K562 (cell line): ENCODE measurements at regions not wholly inside any gene's neighbourhood (a gene's known extent, or its start where the extent isn't known, plus 50 kb on each side); places are given as distances from the start of the nearest gene placed in this dataset.

Experiments used
- ATAC-seq: fragments of 200-7000 bp; cut with Tn5 transposase; 3 replicates; pipeline ENCODE4 v1.9.1; 2020; ENCODE audit warnings: moderate library complexity
- BruUV-seq: library from RNA; stranded (reverse); fragments of 400-500 nt; replicated peaks from 2 replicates; lab custom pipeline; 2021; lab: Mats Ljungman, UMichigan
- CTCF ChIA-PET: fragments of 300-600 bp; formaldehyde crosslinking; extraction: SDS; loops from one replicate; lab custom pipeline; 2021; ENCODE audit warnings: low intra/inter-chr PET ratio; lab: Yijun Ruan, JAX
- POLR2A ChIA-PET: fragments of 300-600, 350-650 bp; sonication (Branson Sonifier 250); formaldehyde crosslinking; extraction: SDS; loops from one replicate; lab custom pipeline; 2021; ENCODE audit warnings: antibody characterized with exemption, inconsistent platforms; lab: Yijun Ruan, JAX
- DNase-seq, 4 experiments: peaks; one replicate each; pipeline versions ENCODE4 v3.0.0 to v3.0.0-alpha.2; 2011 to 2018; ENCODE audit warnings: low spot score in 3 of 4, mixed read lengths in 3 of 4; ENCODE audit errors: extremely low read depth in 1 of 4
- FAIRE-seq: peaks from 2 replicates; lab custom pipeline; 2011; peaks lifted over from hg19 to GRCh38; lab: Jason Lieb, UNC
- H2AFZ ChIP-seq: 2 replicates; pipeline ENCODE4 v1.6.0; 2011; ENCODE audit warnings: low read depth, low read length, control low read depth, inconsistent platforms
- H3K27ac ChIP-seq: fragments of 200-600 bp; 3 replicates; pipeline ENCODE4 v1.8.0; 2011; ENCODE audit warnings: low read depth, mild to moderate bottlenecking, control low read depth, inconsistent platforms, low read length, moderate library complexity, mixed read lengths; ENCODE audit errors: extremely low read depth
- H3K27me3 ChIP-seq, 2 experiments: fragments of 300-600 bp in 1 of 2; 2 replicates in 1 of 2; 3 replicates in 1 of 2; pipeline versions ENCODE4 v1.6.0 to v1.8.0; 2011; ENCODE audit warnings: inconsistent platforms in 2 of 2, low read length in 2 of 2, mild to moderate bottlenecking in 1 of 2, mixed read lengths in 1 of 2, moderate library complexity in 1 of 2; ENCODE audit not compliant: control insufficient read depth in 2 of 2, insufficient read depth in 2 of 2
- H3K36me3 ChIP-seq: fragments of 300-600 bp; 3 replicates; pipeline ENCODE4 v1.8.0; 2011; ENCODE audit warnings: mild to moderate bottlenecking, low read length, inconsistent platforms; ENCODE audit not compliant: control insufficient read depth, insufficient read depth
- H3K4me1 ChIP-seq, 2 experiments: fragments of 200-600 bp in 1 of 2; replicated peaks in 1 of 2; 2 replicates in 1 of 2; 3 replicates in 1 of 2; pipeline versions ENCODE4 v1.5.1 to v1.8.0; 2011; ENCODE audit warnings: inconsistent platforms in 2 of 2, low read length in 2 of 2, mild to moderate bottlenecking in 1 of 2, mixed read lengths in 1 of 2, moderate library complexity in 1 of 2; ENCODE audit not compliant: control insufficient read depth in 2 of 2, insufficient read depth in 2 of 2
- H3K4me2 ChIP-seq: 2 replicates; pipeline ENCODE4 v1.6.1; 2011; ENCODE audit warnings: low read length, control low read depth, inconsistent platforms, mixed read lengths; ENCODE audit not compliant: insufficient read depth
- H3K4me3 ChIP-seq: fragments of 200-600 bp; sonication (generic), shearing (Covaris generic); 2 replicates; pipeline ENCODE4 v1.5.1; 2016; ENCODE audit warnings: control low read depth, inconsistent platforms
- H3K79me2 ChIP-seq: fragments of 200-600 bp; 3 replicates; pipeline ENCODE4 v1.8.0; 2011; ENCODE audit warnings: low read length, inconsistent platforms; ENCODE audit not compliant: control insufficient read depth, insufficient read depth
- H3K9ac ChIP-seq, 2 experiments: 2 replicates each; pipeline versions ENCODE4 v1.6.0 to v1.6.1; 2011; ENCODE audit warnings: low read depth in 2 of 2, low read length in 2 of 2, control low read depth in 1 of 2, inconsistent platforms in 1 of 2, mild to moderate bottlenecking in 1 of 2, mixed read lengths in 1 of 2; ENCODE audit not compliant: insufficient read depth in 1 of 2
- H3K9me1 ChIP-seq: one replicate; pipeline ENCODE4 v1.6.0; 2011; ENCODE audit warnings: inconsistent platforms, mild to moderate bottlenecking, low read length, moderate library complexity; ENCODE audit not compliant: control insufficient read depth, insufficient read depth
- H3K9me3 ChIP-seq: replicated peaks from 2 replicates; pipeline ENCODE4 v1.5.1; 2011; ENCODE audit warnings: low read depth, low read length, inconsistent platforms; ENCODE audit not compliant: control insufficient read depth, insufficient read depth
- H4K20me1 ChIP-seq: replicated peaks from 2 replicates; pipeline ENCODE4 v1.6.1; 2011; ENCODE audit warnings: low read length, inconsistent platforms, mixed read lengths; ENCODE audit not compliant: control insufficient read depth, insufficient read depth
- IFI16 ChIP-seq: fragments of 250-450 bp; sonication (Bioruptor Pico); IDR thresholded peaks from 2 replicates; pipeline ENCODE4 v2.1.2; 2022; ENCODE audit warnings: mild to moderate bottlenecking, inconsistent platforms
- NFIC ChIP-seq: fragments of 450-650 bp; IDR thresholded peaks from 2 replicates; pipeline ENCODE4 v1.6.1; 2017; ENCODE audit warnings: mild to moderate bottlenecking, inconsistent platforms
- SMARCA4 ChIP-seq: fragments of 450-650 bp; IDR thresholded peaks from 2 replicates; pipeline ENCODE4 v1.6.1; 2016
- TAL1 ChIP-seq: fragments of 450-650 bp; IDR thresholded peaks from 2 replicates; pipeline ENCODE4 v1.6.1; 2016; ENCODE audit warnings: mild to moderate bottlenecking
- WGBS: fragments of 100-300 bp; shearing (Covaris generic); methylation state at CpG from one replicate; pipeline ENCODE4 v1.1.6; 2016; ENCODE audit warnings: low coverage, mixed read lengths; ENCODE audit not compliant: insufficient coverage; ENCODE audit errors: missing lambda C conversion rate; 5-methylcytosine and 5-hydroxymethylcytosine counted together
- in situ Hi-C: fragments of 300-500 bp; cut with MboI; formaldehyde crosslinking; loops from 4 replicates; pipeline ENCODE4 v1.15.0; 2018; ENCODE audit warnings: inconsistent platforms, mixed read lengths
- intact Hi-C: fragments of 100-400 bp; cut with micrococcal nuclease; formaldehyde crosslinking; loops from 2 replicates; pipeline ENCODE4 v1.14.2; 2022

GRCh38 chr6:87848616-87849015 is 146.6 kb upstream of the AKIRIN2 start:
- no TSS peak for BruUV-seq
- WGBS: 0% methylated on average over 3 of the region's 3 CpGs
- ChIA-PET POLR2A (no interaction called here), CTCF (no interaction called here)
- no peaks in the 10 kb centered on the region for H4K20me1 ChIP-seq
- no peaks in the 10 kb centered on the region for H3K9me3 ChIP-seq
- DNase-seq (no peak), ATAC-seq (no peak), FAIRE-seq (no peak)
- H3K27me3 ChIP-seq: peaks cover 6 to 9% of the 10 kb centered on the region in 2 experiments; a peak in 3 of 5 replicates
- no peak overlapping the region for H3K9ac ChIP-seq
- no peaks in the 10 kb centered on the region for H3K9me1 ChIP-seq
- no peak overlapping the region for H2AFZ ChIP-seq
- H3K4me3 ChIP-seq: no peak overlapping the region
- no peak overlapping the region for H3K4me2 ChIP-seq
- H3K27ac ChIP-seq: no peak overlapping the region
- H3K36me3 ChIP-seq: no peaks in the 10 kb centered on the region
- in situ Hi-C loops (no loop called here), intact Hi-C loops (no loop called here)
- no peaks in the 10 kb centered on the region for H3K79me2 ChIP-seq
- no peaks in the 10 kb centered on the region for H3K4me1 ChIP-seq
- TF ChIP-seq TAL1 (peak; percentile 49; the same call in 1 of the 2 replicates), SMARCA4 (no peak), NFIC (peak; percentile 74)

GRCh38 chr6:87847830-87848210 is 145.8 kb upstream of the AKIRIN2 start:
- no peaks in the 10 kb centered on the region for H3K36me3 ChIP-seq
- DNase-seq (no peak), ATAC-seq (no peak), FAIRE-seq (no peak)
- H2AFZ ChIP-seq: no peak overlapping the region
- ChIA-PET CTCF (no interaction called here), POLR2A (no interaction called here)
- no TSS peak for BruUV-seq
- H3K79me2 ChIP-seq: no peaks in the 10 kb centered on the region
- H3K9me3 ChIP-seq: no peaks in the 10 kb centered on the region
- intact Hi-C loops: no loop called here
- in situ Hi-C loops: no loop called here
- WGBS: 0% methylated on average over 1 of the region's 1 CpG
- no peak overlapping the region for H3K4me2 ChIP-seq
- no peaks in the 10 kb centered on the region for H3K4me1 ChIP-seq
- H3K4me3 ChIP-seq: no peak overlapping the region
- H3K9me1 ChIP-seq: no peaks in the 10 kb centered on the region
- no peak overlapping the region for H3K27ac ChIP-seq
- peaks cover 6 to 9% of the 10 kb centered on the region in 2 experiments; a peak in 2 of 5 replicates for H3K27me3 ChIP-seq
- H4K20me1 ChIP-seq: no peaks in the 10 kb centered on the region
- no peak for TF ChIP-seq IFI16 (CRISPR knock-in tag)
- TF ChIP-seq, all 486 proteins: peak for 0
- no peak overlapping the region for H3K9ac ChIP-seq
